ENCODE measurements at regions not wholly inside any gene's neighbourhood (a gene's known extent, or its start where the extent isn't known, plus 50 kb on each side); places are given as distances from the start of the nearest gene placed in this dataset.

- Histone ChIP-seq H3K4me1 (ENCODE audit: control insufficient read depth, insufficient read depth, low read length) (no peaks in the 10 kb centered on the region), H3K9me3 (ENCODE audit: control insufficient read depth, insufficient read depth, low read depth, low read length) (no peaks in the 10 kb centered on the region), H3K27me3 (ENCODE audit: control insufficient read depth, insufficient read depth, low read length) (no peaks in the 10 kb centered on the region; the same call in 1 of the 2 replicates), H3K36me3 (ENCODE audit: control insufficient read depth, insufficient read depth, low read length) (no peaks in the 10 kb centered on the region), H3K27ac (ENCODE audit: low read length) (no peak overlapping the region), H3K4me3 (ENCODE audit: low read depth in 2 of 2, low read length in 2 of 2) (no peak overlapping the region)
- intact Hi-C loops (cut with micrococcal nuclease; ENCODE audit: unreplicated experiment): no loop called here
- ChIA-PET POLR2A (no interaction called here), CTCF (no interaction called here)
- in situ Hi-C loops (cut with HindIII; ENCODE audit: low pct_unique_long_range_greater_than_20kb, low sequenced_read_pairs): no loop called here
- DNase-seq (ENCODE audit: low read depth, low spot score) (no peak), ATAC-seq (no peak)
- TF ChIP-seq CTCF (IDR thresholded peaks at IDR 0.05) (no peak), REST (IDR thresholded peaks at IDR 0.05; ENCODE audit: insufficient read depth in 1 of 2, low read depth in 2 of 2, low read length in 1 of 2) (no peak), SIN3A (IDR thresholded peaks at IDR 0.05; ENCODE audit: borderline replicate concordance, insufficient read depth, low read depth, low read length) (no peak), TCF7L2 (IDR thresholded peaks at IDR 0.05; ENCODE audit: low read depth, low read length) (no peak), POLR2AphosphoS5 (IDR thresholded peaks at IDR 0.05; ENCODE audit: low read depth, low read length) (no peak)
- no TSS peak for BruUV-seq (replicated peaks)
Observed at GRCh38 chr21:33162436-33162951, 67.2 kb upstream of the IFNAR2 start.

GRCh38 chr21:33168886-33169285, 60.9 kb upstream of the IFNAR2 start:
- Histone ChIP-seq H3K27ac (ENCODE audit: low read length) (no peak overlapping the region), H3K4me3 (ENCODE audit: low read depth in 2 of 2, low read length in 2 of 2) (no peak overlapping the region), H3K4me1 (ENCODE audit: control insufficient read depth, insufficient read depth, low read length) (no peaks in the 10 kb centered on the region), H3K9me3 (ENCODE audit: control insufficient read depth, insufficient read depth, low read depth, low read length) (no peaks in the 10 kb centered on the region), H3K27me3 (ENCODE audit: control insufficient read depth, insufficient read depth, low read length) (peaks cover 7% of the 10 kb centered on the region), H3K36me3 (ENCODE audit: control insufficient read depth, insufficient read depth, low read length) (no peaks in the 10 kb centered on the region)
- no TSS peak for BruUV-seq (replicated peaks)
- in situ Hi-C loops (cut with HindIII; ENCODE audit: low pct_unique_long_range_greater_than_20kb, low sequenced_read_pairs): no loop called here
- no peak for DNase-seq (ENCODE audit: low read depth, low spot score)
- POLR2A ChIA-PET: no interaction called here
- CTCF ChIA-PET: no interaction called here
- no peak for ATAC-seq
- no peak for TF ChIP-seq CTCF (IDR thresholded peaks at IDR 0.05)
- TF ChIP-seq SIN3A (IDR thresholded peaks at IDR 0.05; ENCODE audit: borderline replicate concordance, insufficient read depth, low read depth, low read length): no peak
- TF ChIP-seq REST (IDR thresholded peaks at IDR 0.05; ENCODE audit: insufficient read depth in 1 of 2, low read depth in 2 of 2, low read length in 1 of 2): no peak
- no peak for TF ChIP-seq POLR2AphosphoS5 (IDR thresholded peaks at IDR 0.05; ENCODE audit: low read depth, low read length)
- TF ChIP-seq TCF7L2 (IDR thresholded peaks at IDR 0.05; ENCODE audit: low read depth, low read length): no peak
- intact Hi-C loops (cut with micrococcal nuclease; ENCODE audit: unreplicated experiment): no loop called here

Data from Panc1 (cell line).